ENCODE measurements at regions not wholly inside any gene's neighbourhood (a gene's known extent, or its start where the extent isn't known, plus 50 kb on each side); places are given as distances from the start of the nearest gene placed in this dataset.
"Not testable (repeated sequence)": the region's sequence is repeated elsewhere in the genome, so short reads cannot be mapped to it uniquely, and the experiment has no call there.

DNA sequence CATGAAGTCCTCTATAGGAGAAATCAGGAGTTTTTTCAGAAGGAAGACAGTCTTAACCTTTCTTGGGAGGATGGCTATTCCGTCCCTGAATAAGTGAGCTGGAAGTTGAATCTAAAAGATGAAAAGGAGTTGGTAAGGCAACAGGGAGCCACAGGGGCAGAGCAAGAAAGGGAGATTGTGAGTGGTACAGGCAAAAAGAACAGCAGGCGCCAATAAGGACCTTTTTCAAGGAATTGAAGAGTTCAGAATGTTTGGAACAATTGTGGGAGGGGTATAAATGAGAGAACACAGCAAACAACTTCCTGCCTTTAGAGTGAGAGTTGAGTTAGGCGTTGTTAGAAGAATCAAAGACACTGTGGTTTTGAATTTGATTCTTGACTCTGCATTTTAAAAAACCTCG lies 1003.7 kb downstream of the EPHA7 start:
- Histone ChIP-seq H3K4me2 (no peak overlapping the region), H2AFZ (no peak overlapping the region), H3K27me3 (no peaks in the 10 kb centered on the region), H3K27ac (no peak overlapping the region), H3K9me2 (replicated peaks; ENCODE audit: insufficient read depth) (no peaks in the 10 kb centered on the region), H3K4me1 (ENCODE audit: insufficient read depth) (no peaks in the 10 kb centered on the region), H3K79me2 (no peaks in the 10 kb centered on the region), H3K9me3 (ENCODE audit: low read depth) (no peaks in the 10 kb centered on the region), H4K20me1 (ENCODE audit: insufficient read depth, poor library complexity, severe bottlenecking) (no peaks in the 10 kb centered on the region), H3K36me3 (replicated peaks; ENCODE audit: insufficient read depth, low read depth) (no peaks in the 10 kb centered on the region), H3K4me3 (no peak overlapping the region)
- TF ChIP-seq EZH2 (IDR thresholded peaks at IDR 0.05; ENCODE audit: borderline replicate concordance) (no peak), EZH2phosphoT487 (IDR thresholded peaks at IDR 0.05; ENCODE audit: low read depth, severe bottlenecking, unreplicated experiment) (no peak)
- TF ChIP-seq, protein P1, sequence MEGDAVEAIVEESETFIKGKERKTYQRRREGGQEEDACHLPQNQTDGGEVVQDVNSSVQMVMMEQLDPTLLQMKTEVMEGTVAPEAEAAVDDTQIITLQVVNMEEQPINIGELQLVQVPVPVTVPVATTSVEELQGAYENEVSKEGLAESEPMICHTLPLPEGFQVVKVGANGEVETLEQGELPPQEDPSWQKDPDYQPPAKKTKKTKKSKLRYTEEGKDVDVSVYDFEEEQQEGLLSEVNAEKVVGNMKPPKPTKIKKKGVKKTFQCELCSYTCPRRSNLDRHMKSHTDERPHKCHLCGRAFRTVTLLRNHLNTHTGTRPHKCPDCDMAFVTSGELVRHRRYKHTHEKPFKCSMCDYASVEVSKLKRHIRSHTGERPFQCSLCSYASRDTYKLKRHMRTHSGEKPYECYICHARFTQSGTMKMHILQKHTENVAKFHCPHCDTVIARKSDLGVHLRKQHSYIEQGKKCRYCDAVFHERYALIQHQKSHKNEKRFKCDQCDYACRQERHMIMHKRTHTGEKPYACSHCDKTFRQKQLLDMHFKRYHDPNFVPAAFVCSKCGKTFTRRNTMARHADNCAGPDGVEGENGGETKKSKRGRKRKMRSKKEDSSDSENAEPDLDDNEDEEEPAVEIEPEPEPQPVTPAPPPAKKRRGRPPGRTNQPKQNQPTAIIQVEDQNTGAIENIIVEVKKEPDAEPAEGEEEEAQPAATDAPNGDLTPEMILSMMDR (IDR thresholded peaks at IDR 0.05; ENCODE audit: poor library complexity): no peak
- no peak for DNase-seq (ENCODE audit: low spot score)
- WGBS (ENCODE audit: low lambda C conversion rate, missing lambda C conversion rate): 72% methylated on average over 4 of the region's 4 CpGs

DNA sequence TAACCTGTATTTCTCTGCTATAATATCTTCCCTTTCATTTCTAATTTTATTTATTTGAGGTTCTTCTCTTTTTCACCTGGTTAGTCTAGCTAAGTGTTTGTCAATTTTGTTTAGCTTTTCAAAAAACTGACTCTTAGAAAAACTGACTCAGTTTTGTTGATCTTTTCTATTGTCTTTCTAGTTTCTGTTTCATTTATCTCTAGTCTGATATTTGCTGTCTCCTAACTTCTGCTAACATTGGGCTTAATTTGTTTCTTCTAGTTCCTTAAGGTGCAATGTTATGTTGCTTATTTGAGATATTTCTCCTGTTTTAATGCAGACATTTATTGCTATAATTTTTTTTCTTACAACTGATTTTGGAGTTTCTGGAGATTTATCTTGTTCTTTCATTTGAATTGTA lies 1011.0 kb downstream of the EPHA7 start:
- no peak overlapping the region for H3K27ac ChIP-seq
- H3K79me2 ChIP-seq: no peaks in the 10 kb centered on the region
- no peak for DNase-seq (ENCODE audit: low spot score)
- TF ChIP-seq, protein P1 (IDR thresholded peaks at IDR 0.05; ENCODE audit: poor library complexity): no peak
- TF ChIP-seq EZH2phosphoT487 (IDR thresholded peaks at IDR 0.05; ENCODE audit: low read depth, severe bottlenecking, unreplicated experiment): no peak
- TF ChIP-seq EZH2 (IDR thresholded peaks at IDR 0.05; ENCODE audit: borderline replicate concordance): no peak
- no peak overlapping the region for H2AFZ ChIP-seq
- no peak overlapping the region for H3K4me3 ChIP-seq
- H3K9me2 ChIP-seq (replicated peaks; ENCODE audit: insufficient read depth): no peaks in the 10 kb centered on the region
- no peaks in the 10 kb centered on the region for H3K4me1 ChIP-seq (ENCODE audit: insufficient read depth)
- H4K20me1 ChIP-seq (ENCODE audit: insufficient read depth, poor library complexity, severe bottlenecking): no peaks in the 10 kb centered on the region
- no peaks in the 10 kb centered on the region for H3K36me3 ChIP-seq (replicated peaks; ENCODE audit: insufficient read depth, low read depth)
- no peak overlapping the region for H3K4me2 ChIP-seq
- no peaks in the 10 kb centered on the region for H3K9me3 ChIP-seq (ENCODE audit: low read depth)
- no peaks in the 10 kb centered on the region for H3K27me3 ChIP-seq

DNA sequence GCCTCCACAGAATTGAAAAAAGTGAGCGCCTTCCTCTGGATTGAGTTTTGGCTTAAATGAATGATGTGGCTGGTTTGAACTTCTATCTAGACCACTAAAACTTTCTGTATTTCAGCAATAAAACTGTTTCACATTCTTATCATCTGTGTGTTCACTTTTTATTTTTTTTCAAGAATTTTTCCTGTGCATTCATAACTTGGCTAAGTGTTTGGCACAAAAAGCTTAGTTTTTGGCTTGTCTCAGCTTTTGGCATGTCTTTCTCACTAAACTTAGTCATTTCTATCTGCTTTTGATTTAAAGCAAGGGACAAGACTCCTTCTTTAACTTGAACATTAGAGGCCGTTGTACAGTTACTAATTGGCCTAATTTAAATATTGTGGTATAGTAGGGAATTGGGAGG lies 1015.1 kb downstream of the EPHA7 start:
- no peaks in the 10 kb centered on the region for H3K36me3 ChIP-seq (replicated peaks; ENCODE audit: insufficient read depth, low read depth)
- no peaks in the 10 kb centered on the region for H3K9me2 ChIP-seq (replicated peaks; ENCODE audit: insufficient read depth)
- no peaks in the 10 kb centered on the region for H3K27me3 ChIP-seq
- H3K4me2 ChIP-seq: no peak overlapping the region
- TF ChIP-seq, protein P1 (IDR thresholded peaks at IDR 0.05; ENCODE audit: poor library complexity): no peak
- TF ChIP-seq EZH2phosphoT487 (IDR thresholded peaks at IDR 0.05; ENCODE audit: low read depth, severe bottlenecking, unreplicated experiment) (no peak), EZH2 (IDR thresholded peaks at IDR 0.05; ENCODE audit: borderline replicate concordance) (no peak)
- no peak overlapping the region for H3K27ac ChIP-seq
- H3K4me3 ChIP-seq: no peak overlapping the region
- H3K4me1 ChIP-seq (ENCODE audit: insufficient read depth): no peaks in the 10 kb centered on the region
- H4K20me1 ChIP-seq (ENCODE audit: insufficient read depth, poor library complexity, severe bottlenecking): no peaks in the 10 kb centered on the region
- no peaks in the 10 kb centered on the region for H3K9me3 ChIP-seq (ENCODE audit: low read depth)
- no peak for DNase-seq (ENCODE audit: low spot score)
- H3K79me2 ChIP-seq: no peaks in the 10 kb centered on the region
- 87% methylated on average over 2 of the region's 2 CpGs for WGBS (ENCODE audit: low lambda C conversion rate, missing lambda C conversion rate)
- no peak overlapping the region for H2AFZ ChIP-seq

DNA sequence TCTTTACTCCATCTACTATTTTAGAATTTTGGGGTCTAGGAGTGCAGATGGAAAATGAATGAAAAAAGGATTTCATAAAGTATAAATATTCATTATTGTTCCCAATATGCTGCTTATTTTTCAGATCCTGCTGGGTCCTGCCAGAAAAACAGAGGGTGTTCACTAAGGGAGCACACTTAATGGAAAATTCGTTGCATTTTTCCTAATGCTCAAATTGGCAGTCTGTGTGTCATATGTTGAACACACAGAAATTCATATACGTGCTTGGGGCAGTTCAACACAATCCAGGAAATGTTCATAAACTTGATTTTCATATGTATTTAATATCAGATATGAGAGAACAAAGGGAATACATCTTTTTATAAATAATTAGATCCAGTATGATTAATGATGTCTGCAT lies 1019.4 kb downstream of the EPHA7 start:
- H3K36me3 ChIP-seq (replicated peaks; ENCODE audit: insufficient read depth, low read depth): no peaks in the 10 kb centered on the region
- DNase-seq (ENCODE audit: low spot score): no peak
- no peak for TF ChIP-seq EZH2phosphoT487 (IDR thresholded peaks at IDR 0.05; ENCODE audit: low read depth, severe bottlenecking, unreplicated experiment)
- no peak overlapping the region for H2AFZ ChIP-seq
- no peak overlapping the region for H3K4me2 ChIP-seq
- H3K9me2 ChIP-seq (replicated peaks; ENCODE audit: insufficient read depth): no peaks in the 10 kb centered on the region
- no peaks in the 10 kb centered on the region for H3K9me3 ChIP-seq (ENCODE audit: low read depth)
- H3K4me1 ChIP-seq (ENCODE audit: insufficient read depth): no peaks in the 10 kb centered on the region
- 82% methylated on average over 2 of the region's 2 CpGs for WGBS (ENCODE audit: low lambda C conversion rate, missing lambda C conversion rate)
- no peaks in the 10 kb centered on the region for H3K79me2 ChIP-seq
- H3K27me3 ChIP-seq: no peaks in the 10 kb centered on the region
- no peaks in the 10 kb centered on the region for H4K20me1 ChIP-seq (ENCODE audit: insufficient read depth, poor library complexity, severe bottlenecking)
- H3K4me3 ChIP-seq: no peak overlapping the region
- H3K27ac ChIP-seq: no peak overlapping the region

DNA sequence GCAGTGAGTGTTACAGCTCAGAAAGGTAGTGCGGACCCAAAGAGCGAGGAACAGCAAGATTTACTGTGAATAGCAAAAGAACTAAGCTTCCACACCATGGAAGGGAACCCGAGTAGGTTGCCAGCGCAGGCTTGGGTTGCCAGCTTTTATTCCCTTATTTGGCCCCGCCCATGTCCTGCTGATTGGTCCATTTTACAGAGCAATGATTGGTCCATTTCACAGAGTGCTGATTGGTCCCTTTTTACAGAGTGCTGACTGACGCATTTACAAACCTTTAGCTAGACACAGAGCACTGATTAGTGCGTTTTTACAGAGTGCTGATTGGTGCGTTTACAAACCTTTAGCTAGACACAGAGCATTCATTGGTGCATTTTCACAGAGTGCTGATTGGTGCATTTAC lies 1030.7 kb downstream of the EPHA7 start:
- not testable (repeated sequence) for H4K20me1 ChIP-seq (ENCODE audit: insufficient read depth, poor library complexity, severe bottlenecking); H3K4me2 ChIP-seq; H3K27ac ChIP-seq; H2AFZ ChIP-seq; H3K9me3 ChIP-seq (ENCODE audit: low read depth); H3K79me2 ChIP-seq; DNase-seq (ENCODE audit: low spot score); H3K36me3 ChIP-seq (replicated peaks; ENCODE audit: insufficient read depth, low read depth); H3K27me3 ChIP-seq; H3K4me3 ChIP-seq; H3K4me1 ChIP-seq (ENCODE audit: insufficient read depth); H3K9me2 ChIP-seq (replicated peaks; ENCODE audit: insufficient read depth)
- WGBS (ENCODE audit: low lambda C conversion rate, missing lambda C conversion rate): 93% methylated on average over 8 of the region's 8 CpGs

Measured in hepatocyte (in vitro differentiated cells).